SU-DHL-6 (cell line): ENCODE measurements at regions not wholly inside any gene's neighbourhood (a gene's known extent, or its start where the extent isn't known, plus 50 kb on each side); places are given as distances from the start of the nearest gene placed in this dataset.

ENCODE experiments used
- H2AFZ ChIP-seq: fragments of 200-600 bp; sonication (generic); 2 replicates; pipeline ENCODE4 v1.6.1; 2014; ENCODE audit warnings: low read depth, mild to moderate bottlenecking, moderate library complexity, mixed read lengths, antibody characterized with exemption, low read length; ENCODE audit not compliant: severe bottlenecking
- H3F3A ChIP-seq: fragments of 200-600 bp; shearing (Covaris generic); 2 replicates; pipeline ENCODE4 v1.6.0; 2016; ENCODE audit warnings: antibody characterized with exemption, mild to moderate bottlenecking; ENCODE audit not compliant: insufficient read depth
- H3K27ac ChIP-seq: fragments of 200-600 bp; sonication (generic); 2 replicates; pipeline ENCODE4 v1.5.1; 2016; ENCODE audit warnings: low read depth, mild to moderate bottlenecking, low read length, moderate library complexity, mixed read lengths
- H3K27me3 ChIP-seq: fragments of 200-600 bp; sonication (generic), shearing (Covaris generic); 2 replicates; pipeline ENCODE4 v1.6.0; 2014; ENCODE audit warnings: mild to moderate bottlenecking, low read length
- H3K36me3 ChIP-seq: fragments of 200-600 bp; sonication (generic); 2 replicates; pipeline ENCODE4 v1.6.1; 2014; ENCODE audit warnings: mild to moderate bottlenecking, low read length, mixed read lengths
- H3K4me2 ChIP-seq: fragments of 300-600, 200-600 bp; shearing (Covaris generic), sonication (generic); 2 replicates; pipeline ENCODE4 v1.6.0; 2014; ENCODE audit warnings: low read length, low read depth, mild to moderate bottlenecking; ENCODE audit not compliant: poor library complexity, severe bottlenecking
- H3K4me3 ChIP-seq: fragments of 200-600 bp; sonication (generic); 2 replicates; pipeline ENCODE4 v1.5.1; 2014; ENCODE audit warnings: antibody characterized with exemption, low read length, mild to moderate bottlenecking, mixed read lengths; ENCODE audit not compliant: insufficient read depth, poor library complexity, severe bottlenecking
- H3K79me2 ChIP-seq: fragments of 200-600 bp; sonication (generic); 2 replicates; pipeline ENCODE4 v1.6.1; 2014; ENCODE audit warnings: mild to moderate bottlenecking, low read length, moderate library complexity; ENCODE audit not compliant: insufficient read depth
- H3K9ac ChIP-seq: fragments of 200-600 bp; sonication (generic); 2 replicates; pipeline ENCODE4 v1.7.0; 2014; ENCODE audit warnings: mild to moderate bottlenecking, low read length
- H3K9me2 ChIP-seq: fragments of 200-600 bp; sonication (generic); replicated peaks from 2 replicates; pipeline ENCODE4 v1.6.1; 2014; ENCODE audit warnings: low read length; ENCODE audit not compliant: insufficient read depth
- H3K9me3 ChIP-seq: fragments of 200-600 bp; sonication (generic); 2 replicates; pipeline ENCODE4 v1.6.1; 2014; ENCODE audit warnings: low read length, mixed read lengths; ENCODE audit not compliant: insufficient read depth
- H4K20me1 ChIP-seq: fragments of 200-600 bp; sonication (generic); 2 replicates; pipeline ENCODE4 v1.6.1; 2014; ENCODE audit warnings: low read depth, mild to moderate bottlenecking, antibody characterized with exemption, low read length, moderate library complexity, mixed read lengths
- CTCF ChIP-seq: fragments of 200-600 bp; sonication (generic); IDR thresholded peaks from one replicate; pipeline ENCODE4 v1.5.1; 2017; ENCODE audit warnings: antibody characterized with exemption, mild to moderate bottlenecking, low read length, moderate library complexity; ENCODE audit not compliant: insufficient read depth, poor library complexity, severe bottlenecking
- EZH2phosphoT487 ChIP-seq: fragments of 200-600 bp; sonication (generic), shearing (Covaris generic); conservative IDR thresholded peaks from 2 replicates; pipeline ENCODE4 v1.6.1; 2018; ENCODE audit warnings: mild to moderate bottlenecking, antibody characterized with exemption, low read length, moderate library complexity, mixed read lengths

GRCh38 chr11:71324788-71325417 is 72.5 kb upstream of the SHANK2 start:
- H3K4me3 ChIP-seq: no peak overlapping the region
- H3K79me2 ChIP-seq: no peaks in the 10 kb centered on the region
- H3K9me2 ChIP-seq: no peaks in the 10 kb centered on the region
- no peaks in the 10 kb centered on the region for H4K20me1 ChIP-seq
- TF ChIP-seq EZH2phosphoT487 (no peak), CTCF (no peak)
- no peaks in the 10 kb centered on the region for H3F3A ChIP-seq
- H3K9me3 ChIP-seq: no peaks in the 10 kb centered on the region
- no peak overlapping the region for H2AFZ ChIP-seq
- no peaks in the 10 kb centered on the region for H3K27me3 ChIP-seq
- no peak overlapping the region for H3K4me2 ChIP-seq
- H3K36me3 ChIP-seq: no peaks in the 10 kb centered on the region
- no peak overlapping the region for H3K9ac ChIP-seq
- H3K27ac ChIP-seq: no peak overlapping the region

- TF ChIP-seq CTCF (no peak), EZH2phosphoT487 (no peak)
- Histone ChIP-seq H3K9me3 (no peaks in the 10 kb centered on the region), H3K36me3 (no peaks in the 10 kb centered on the region), H3K9ac (no peak overlapping the region), H3K79me2 (no peaks in the 10 kb centered on the region), H3F3A (no peaks in the 10 kb centered on the region), H3K4me2 (no peak overlapping the region), H3K9me2 (no peaks in the 10 kb centered on the region), H3K27ac (no peak overlapping the region), H2AFZ (no peak overlapping the region), H3K27me3 (no peaks in the 10 kb centered on the region), H4K20me1 (no peaks in the 10 kb centered on the region), H3K4me3 (no peak overlapping the region)
Observed at GRCh38 chr11:71323876-71324526, 71.6 kb upstream of the SHANK2 start.

GRCh38 chr11:71322861-71323582 is 70.6 kb upstream of the SHANK2 start:
- no peak overlapping the region for H3K27ac ChIP-seq
- H2AFZ ChIP-seq: no peak overlapping the region
- TF ChIP-seq EZH2phosphoT487 (no peak), CTCF (no peak)
- H3K9ac ChIP-seq: no peak overlapping the region
- H3F3A ChIP-seq: no peaks in the 10 kb centered on the region
- no peaks in the 10 kb centered on the region for H3K79me2 ChIP-seq
- H3K36me3 ChIP-seq: no peaks in the 10 kb centered on the region
- no peaks in the 10 kb centered on the region for H4K20me1 ChIP-seq
- H3K9me2 ChIP-seq: no peaks in the 10 kb centered on the region
- H3K9me3 ChIP-seq: no peaks in the 10 kb centered on the region
- no peak overlapping the region for H3K4me3 ChIP-seq
- no peaks in the 10 kb centered on the region for H3K27me3 ChIP-seq
- H3K4me2 ChIP-seq: no peak overlapping the region
